Bronchial epithelial cell (primary cell): ENCODE measurements at regions not wholly inside any gene's neighbourhood (a gene's known extent, or its start where the extent isn't known, plus 50 kb on each side); places are given as distances from the start of the nearest gene placed in this dataset.

Experiments
- DNase-seq: peaks from one replicate; pipeline ENCODE4 v3.0.0-alpha.2; 2010; ENCODE audit warnings: low read depth
- FAIRE-seq: peaks from 2 replicates; lab custom pipeline; 2011; peaks lifted over from hg19 to GRCh38; lab: Jason Lieb, UNC
- H3K27me3 ChIP-seq: 2 replicates; pipeline ENCODE4 v1.5.1; 2011; ENCODE audit warnings: low read length; ENCODE audit not compliant: control insufficient read depth, insufficient read depth
- H3K36me3 ChIP-seq: 2 replicates; pipeline ENCODE4 v1.5.1; 2011; ENCODE audit warnings: low read length; ENCODE audit not compliant: control insufficient read depth, insufficient read depth
- H3K4me3 ChIP-seq: 2 replicates; pipeline ENCODE4 v1.5.1; 2011; ENCODE audit warnings: mild to moderate bottlenecking, low read depth, low read length, control low read depth
- CTCF ChIP-seq: IDR thresholded peaks from 2 replicates; pipeline ENCODE4 v1.5.1; 2011; ENCODE audit warnings: mild to moderate bottlenecking, moderate library complexity, low read length, control low read depth, inconsistent platforms; ENCODE audit not compliant: insufficient read depth, severe bottlenecking

- H3K27me3 ChIP-seq = no peaks in the 10 kb centered on the region
- H3K4me3 ChIP-seq = no peak overlapping the region
- no peak for FAIRE-seq
- H3K36me3 ChIP-seq = no peaks in the 10 kb centered on the region
- TF ChIP-seq CTCF = no peak
- DNase-seq = no peak
Measured at GRCh38 chr7:123237-123636, 69.1 kb upstream of the FAM20C start.

- FAIRE-seq = no peak
Measured at GRCh38 chr7:124130-124949, 68.0 kb upstream of the FAM20C start.

GRCh38 chr7:125061-125475 lies 67.3 kb upstream of the FAM20C start:
- FAIRE-seq (no peak), DNase-seq (no peak)
- no peak for TF ChIP-seq CTCF
- Histone ChIP-seq H3K36me3 (no peaks in the 10 kb centered on the region), H3K27me3 (no peaks in the 10 kb centered on the region), H3K4me3 (no peak overlapping the region)

More at GRCh38 chr7:124130-124949, 68.0 kb upstream of the FAM20C start:
- no peak for TF ChIP-seq CTCF
- H3K27me3 ChIP-seq = no peaks in the 10 kb centered on the region
- DNase-seq = no peak
- H3K4me3 ChIP-seq = no peak overlapping the region
- H3K36me3 ChIP-seq = no peaks in the 10 kb centered on the region

GRCh38 chr7:125661-126060 lies 66.7 kb upstream of the FAM20C start:
- no peak for TF ChIP-seq CTCF
- no peaks in the 10 kb centered on the region for H3K36me3 ChIP-seq
- H3K27me3 ChIP-seq = no peaks in the 10 kb centered on the region
- FAIRE-seq = peak; percentile 92
- H3K4me3 ChIP-seq = no peak overlapping the region
- DNase-seq = no peak

GRCh38 chr7:126368-126767 lies 66.0 kb upstream of the FAM20C start:
- FAIRE-seq (no peak), DNase-seq (no peak)
- no peak for TF ChIP-seq CTCF

GRCh38 chr7:127064-127598 lies 65.2 kb upstream of the FAM20C start:
- H3K27me3 ChIP-seq = peaks cover 2% of the 10 kb centered on the region
- FAIRE-seq = no peak
- no peaks in the 10 kb centered on the region for H3K36me3 ChIP-seq
- no peak for DNase-seq
- H3K4me3 ChIP-seq = no peak overlapping the region
- TF ChIP-seq CTCF = no peak

More at GRCh38 chr7:126368-126767, 66.0 kb upstream of the FAM20C start:
- Histone ChIP-seq H3K36me3 (no peaks in the 10 kb centered on the region), H3K27me3 (peaks cover 1% of the 10 kb centered on the region), H3K4me3 (no peak overlapping the region)
